ENCODE measurements at regions not wholly inside any gene's neighbourhood (a gene's known extent, or its start where the extent isn't known, plus 50 kb on each side); places are given as distances from the start of the nearest gene placed in this dataset.

- H3K4me3 Mint-ChIP-seq = no peak overlapping the region
- no peaks in the 10 kb centered on the region for H3K4me1 Mint-ChIP-seq
- no peaks in the 10 kb centered on the region for H3K9me3 Mint-ChIP-seq
- intact Hi-C loops (cut with micrococcal nuclease) = no loop called here
- no peaks in the 10 kb centered on the region for H3K27me3 Mint-ChIP-seq
- DNase-seq (no peak), ATAC-seq (ENCODE audit: low read depth) (no peak)
- CTCF ChIA-PET = no interaction called here
- POLR2A ChIA-PET = no interaction called here
- no peaks in the 10 kb centered on the region for H3K36me3 Mint-ChIP-seq (ENCODE audit: low read depth)
- H3K27ac Mint-ChIP-seq = no peak overlapping the region
- TF ChIP-seq CTCF (IDR thresholded peaks at IDR 0.05) = no peak
These were observed 261.4 kb downstream of the MAP2K4 start for GRCh38 chr17:12282056-12282455.

GRCh38 chr17:12287953-12288352 lies 267.3 kb downstream of the MAP2K4 start:
- CTCF ChIA-PET = no interaction called here
- H3K4me3 Mint-ChIP-seq = no peak overlapping the region
- H3K36me3 Mint-ChIP-seq (ENCODE audit: low read depth) = no peaks in the 10 kb centered on the region
- DNase-seq (no peak), ATAC-seq (ENCODE audit: low read depth) (no peak)
- no peaks in the 10 kb centered on the region for H3K9me3 Mint-ChIP-seq
- H3K27ac Mint-ChIP-seq = no peak overlapping the region
- H3K27me3 Mint-ChIP-seq = no peaks in the 10 kb centered on the region
- H3K4me1 Mint-ChIP-seq = no peaks in the 10 kb centered on the region
- no peak for TF ChIP-seq CTCF (IDR thresholded peaks at IDR 0.05)
- POLR2A ChIA-PET = no interaction called here
- intact Hi-C loops (cut with micrococcal nuclease) = no loop called here

GRCh38 chr17:12290207-12290606 lies 269.5 kb downstream of the MAP2K4 start:
- DNase-seq (no peak), ATAC-seq (ENCODE audit: low read depth) (no peak)
- ChIA-PET CTCF (no interaction called here), POLR2A (no interaction called here)
- Mint-ChIP-seq H3K27me3 (no peaks in the 10 kb centered on the region), H3K27ac (no peak overlapping the region), H3K9me3 (no peaks in the 10 kb centered on the region), H3K4me3 (no peak overlapping the region), H3K36me3 (ENCODE audit: low read depth) (no peaks in the 10 kb centered on the region), H3K4me1 (no peaks in the 10 kb centered on the region)
- intact Hi-C loops (cut with micrococcal nuclease) = no loop called here
- no peak for TF ChIP-seq CTCF (IDR thresholded peaks at IDR 0.05)

DNA sequence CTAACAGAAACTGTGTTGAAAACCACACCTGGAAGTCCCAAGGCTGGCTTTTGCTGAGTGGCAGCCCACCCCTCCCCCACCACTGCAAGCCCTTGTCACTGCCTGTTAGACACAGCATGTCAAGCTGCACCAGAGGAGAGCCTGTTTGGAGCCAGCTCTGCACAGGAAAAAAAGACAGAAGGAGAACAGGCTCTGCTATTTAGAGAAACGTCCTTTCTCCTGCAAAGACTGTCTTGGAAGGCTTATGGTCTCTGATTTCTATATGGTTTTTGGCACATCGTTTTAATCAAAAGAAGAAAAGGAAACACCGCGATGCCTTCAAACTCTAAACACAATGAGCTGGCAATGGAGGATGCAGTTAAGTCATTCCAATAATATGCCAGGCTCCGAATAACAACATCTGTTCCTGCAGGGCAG lies 275.5 kb downstream of the MAP2K4 start:
- no peak for DNase-seq
- Mint-ChIP-seq H3K27ac (no peak overlapping the region), H3K9me3 (no peaks in the 10 kb centered on the region), H3K4me1 (no peaks in the 10 kb centered on the region), H3K27me3 (no peaks in the 10 kb centered on the region), H3K36me3 (ENCODE audit: low read depth) (no peaks in the 10 kb centered on the region), H3K4me3 (no peak overlapping the region)
- ChIA-PET POLR2A (no interaction called here), CTCF (no interaction called here)
- intact Hi-C loops (cut with micrococcal nuclease) = no loop called here
- ATAC-seq (ENCODE audit: low read depth) = no peak
- TF ChIP-seq CTCF (IDR thresholded peaks at IDR 0.05) = no peak

DNA sequence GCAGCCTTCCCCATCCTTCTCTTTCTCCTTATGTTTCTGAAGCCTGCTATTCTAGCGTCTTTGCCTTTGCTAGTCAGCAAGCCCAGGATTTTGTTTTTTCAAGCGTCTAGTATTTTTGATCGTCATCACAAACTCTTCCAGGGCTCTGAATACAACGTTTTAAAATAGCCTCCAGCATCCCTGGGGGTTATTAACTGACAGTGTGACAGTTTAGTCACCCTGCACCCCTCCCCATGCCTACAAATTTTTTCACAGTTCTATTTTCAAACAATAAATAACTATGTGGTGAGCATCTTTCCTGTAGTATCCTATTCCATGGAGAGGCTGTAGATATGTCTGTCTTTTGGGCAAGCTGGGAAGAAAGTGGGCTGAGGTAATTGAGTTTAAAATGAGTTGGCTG lies 280.9 kb downstream of the MAP2K4 start:
- no peak overlapping the region for H3K4me3 Mint-ChIP-seq
- ChIA-PET POLR2A (no interaction called here), CTCF (no interaction called here)
- H3K27me3 Mint-ChIP-seq = no peaks in the 10 kb centered on the region
- TF ChIP-seq CTCF (IDR thresholded peaks at IDR 0.05) = no peak
- intact Hi-C loops (cut with micrococcal nuclease) = no loop called here
- no peaks in the 10 kb centered on the region for H3K4me1 Mint-ChIP-seq
- DNase-seq = no peak
- no peaks in the 10 kb centered on the region for H3K9me3 Mint-ChIP-seq
- no peak for ATAC-seq (ENCODE audit: low read depth)
- no peak overlapping the region for H3K27ac Mint-ChIP-seq
- no peaks in the 10 kb centered on the region for H3K36me3 Mint-ChIP-seq (ENCODE audit: low read depth)
